ENCODE measurements at regions not wholly inside any gene's neighbourhood (a gene's known extent, or its start where the extent isn't known, plus 50 kb on each side); places are given as distances from the start of the nearest gene placed in this dataset.
"Not testable (repeated sequence)": the region's sequence is repeated elsewhere in the genome, so short reads cannot be mapped to it uniquely, and the experiment has no call there.

- DNase-seq (ENCODE audit: low spot score): not testable (repeated sequence)
Observed at GRCh38 chr5:148741766-148742165, 84.6 kb upstream of the ADRB2 start.

- DNase-seq (ENCODE audit: low spot score): not testable (repeated sequence)
Observed at GRCh38 chr5:148744380-148744779, 82.0 kb upstream of the ADRB2 start.

- no peak for DNase-seq (ENCODE audit: low spot score)
Observed at GRCh38 chr5:148746826-148747535, 79.4 kb upstream of the ADRB2 start.

- no peak for DNase-seq (ENCODE audit: low spot score)
Observed at GRCh38 chr5:148747536-148747906, 78.9 kb upstream of the ADRB2 start.

- no peak for DNase-seq (ENCODE audit: low spot score)
Observed at GRCh38 chr5:148748702-148749392, 77.6 kb upstream of the ADRB2 start.

- no peak for DNase-seq (ENCODE audit: low spot score)
Observed at GRCh38 chr5:148750614-148751013, 75.8 kb upstream of the ADRB2 start.

- no peak for DNase-seq (ENCODE audit: low spot score)
Observed at GRCh38 chr5:148751025-148751424, 75.4 kb upstream of the ADRB2 start.

- DNase-seq (ENCODE audit: low spot score): not testable (repeated sequence)
Observed at GRCh38 chr5:148752375-148752774, 74.0 kb upstream of the ADRB2 start.

- DNase-seq (ENCODE audit: low spot score): no peak
Observed at GRCh38 chr5:148759101-148759500, 67.3 kb upstream of the ADRB2 start.

GRCh38 chr5:148760945-148761638 lies 65.3 kb upstream of the ADRB2 start:
- no peak for DNase-seq (ENCODE audit: low spot score)

GRCh38 chr5:148763996-148764395 lies 62.4 kb upstream of the ADRB2 start:
- no peak for DNase-seq (ENCODE audit: low spot score)

GRCh38 chr5:148765061-148765460 lies 61.4 kb upstream of the ADRB2 start:
- DNase-seq (ENCODE audit: low spot score): no peak

GRCh38 chr5:148768806-148769415 lies 57.5 kb upstream of the ADRB2 start:
- DNase-seq (ENCODE audit: low spot score): no peak

GRCh38 chr5:148769941-148770340 lies 56.5 kb upstream of the ADRB2 start:
- DNase-seq (ENCODE audit: low spot score): no peak

- DNase-seq (ENCODE audit: low spot score): no peak
Observed at GRCh38 chr5:148774313-148774712, 52.1 kb upstream of the ADRB2 start.

GRCh38 chr5:148776261-148776660 lies 50.1 kb upstream of the ADRB2 start:
- DNase-seq (ENCODE audit: low spot score): no peak

Measured in RKO (cell line).